GM12878 (cell line): ENCODE measurements at regions not wholly inside any gene's neighbourhood (a gene's known extent, or its start where the extent isn't known, plus 50 kb on each side); places are given as distances from the start of the nearest gene placed in this dataset.

Experiments used
- ATAC-seq: fragments of 200-7000 bp; cut with Tn5 transposase; 3 replicates; pipeline ENCODE4 v1.9.1; 2020; ENCODE audit warnings: mild to moderate bottlenecking, moderate library complexity
- BruUV-seq: library from RNA; stranded (reverse); fragments of 400-500 nt; replicated peaks from 2 replicates; lab custom pipeline; 2021; lab: Mats Ljungman, UMichigan
- CTCF ChIA-PET: fragments of 300-600 bp; sonication (Branson Sonifier 250); formaldehyde crosslinking; extraction: SDS; loops from one replicate; lab custom pipeline; 2021; ENCODE audit warnings: inconsistent platforms; lab: Yijun Ruan, JAX
- POLR2A ChIA-PET: fragments of 350-600 bp; formaldehyde crosslinking; extraction: SDS; loops from one replicate; lab custom pipeline; 2021; ENCODE audit warnings: inconsistent platforms; lab: Charles Lee
- RAD21 ChIA-PET: fragments of 300-600 bp; sonication (Branson Sonifier 250); formaldehyde crosslinking; loops from one replicate; lab custom pipeline; 2023; ENCODE audit warnings: antibody characterized with exemption; ENCODE audit not compliant: unreplicated experiment; lab: Charles Lee
- SMC1A ChIA-PET: fragments of 300-600 bp; sonication (Branson Sonifier 250); formaldehyde crosslinking; loops from one replicate; lab custom pipeline; 2023; ENCODE audit not compliant: unreplicated experiment, uncharacterized antibody; lab: Charles Lee
- DNase-seq: peaks from one replicate; pipeline ENCODE4 v3.0.0-alpha.2; 2011; ENCODE audit warnings: low read depth, low spot score
- FAIRE-seq: peaks from 3 replicates; lab custom pipeline; 2011; peaks lifted over from hg19 to GRCh38; lab: Jason Lieb, UNC
- H2AFZ ChIP-seq: 2 replicates; pipeline ENCODE4 v1.6.0; 2011; ENCODE audit warnings: low read depth, low read length, control low read depth; ENCODE audit not compliant: control insufficient read depth
- H3K27ac ChIP-seq: 2 replicates; pipeline ENCODE4 v1.5.1; 2011; ENCODE audit warnings: control low read depth; ENCODE audit not compliant: control insufficient read depth, insufficient read depth
- H3K27me3 ChIP-seq, 2 experiments: replicated peaks in 1 of 2; 2 replicates each; pipeline versions ENCODE4 v1.6.0 to v1.6.1; 2011; ENCODE audit warnings: low read length in 1 of 2; ENCODE audit not compliant: control insufficient read depth in 2 of 2, insufficient read depth in 2 of 2
- H3K36me3 ChIP-seq, 2 experiments: 2 replicates each; pipeline ENCODE4 v1.5.1; 2011; ENCODE audit warnings: low read length in 1 of 2; ENCODE audit not compliant: control insufficient read depth in 2 of 2, insufficient read depth in 2 of 2
- H3K4me1 ChIP-seq: 2 replicates; pipeline ENCODE4 v1.6.1; 2011; ENCODE audit warnings: mild to moderate bottlenecking, low read length, moderate library complexity, mixed read lengths; ENCODE audit not compliant: control insufficient read depth, insufficient read depth
- H3K4me2 ChIP-seq: 2 replicates; pipeline ENCODE4 v1.6.0; 2011; ENCODE audit warnings: control low read depth; ENCODE audit not compliant: control insufficient read depth, insufficient read depth
- H3K4me3 ChIP-seq: fragments of 200-600 bp; sonication (generic); 2 replicates; pipeline ENCODE4 v1.5.1; 2016
- H3K79me2 ChIP-seq: 2 replicates; pipeline ENCODE4 v1.6.0; 2011; ENCODE audit warnings: low read length; ENCODE audit not compliant: control insufficient read depth, insufficient read depth
- H3K9ac ChIP-seq: 2 replicates; pipeline ENCODE4 v1.8.0; 2011; ENCODE audit warnings: low read length, control low read depth, mixed read lengths; ENCODE audit not compliant: control insufficient read depth, insufficient read depth
- H3K9me3 ChIP-seq: replicated peaks from 3 replicates; pipeline ENCODE4 v1.5.1; 2011; ENCODE audit warnings: mild to moderate bottlenecking, low read length; ENCODE audit not compliant: control insufficient read depth, insufficient read depth
- H4K20me1 ChIP-seq: 2 replicates; pipeline ENCODE4 v1.6.0; 2011; ENCODE audit not compliant: control insufficient read depth, insufficient read depth
- ASH2L ChIP-seq: fragments of 300-600, 200-600 bp; sonication (generic); IDR thresholded peaks from 2 replicates; pipeline ENCODE4 v1.6.1; 2017; ENCODE audit warnings: low read depth, mild to moderate bottlenecking, borderline replicate concordance
- CTCF ChIP-seq, 3 experiments: IDR thresholded peaks in 2 of 3; conservative IDR thresholded peaks in 1 of 3; 2 replicates each; pipeline ENCODE4 v1.5.1; 2011; ENCODE audit warnings: low read depth in 3 of 3, low read length in 3 of 3, mild to moderate bottlenecking in 3 of 3, control low read depth in 2 of 3, moderate library complexity in 2 of 3, inconsistent platforms in 1 of 3, mixed read lengths in 1 of 3; ENCODE audit not compliant: control insufficient read depth in 2 of 3, insufficient read depth in 1 of 3; ENCODE audit errors: extremely low read depth in 1 of 3
- CUX1 ChIP-seq: IDR thresholded peaks from 2 replicates; pipeline ENCODE4 v1.6.1; 2012; ENCODE audit warnings: improper control_type of control experiment, low read depth, low read length; ENCODE audit not compliant: insufficient replicate concordance
- GATAD2B ChIP-seq: fragments of 450-650 bp; conservative IDR thresholded peaks from 2 replicates; pipeline ENCODE4 v1.6.1; 2017; ENCODE audit warnings: low read depth, mild to moderate bottlenecking, moderate library complexity
- HDGF ChIP-seq: fragments of 450-650 bp; IDR thresholded peaks from 2 replicates; pipeline ENCODE4 v1.6.1; 2016; ENCODE audit warnings: antibody characterized with exemption
- MXI1 ChIP-seq: fragments of 150-350 bp; IDR thresholded peaks from 2 replicates; pipeline ENCODE4 v1.6.1; 2011; ENCODE audit warnings: low read depth, mild to moderate bottlenecking, inconsistent platforms, low read length, improper control_type of control experiment
- SMAD1 ChIP-seq: fragments of 450-650 bp; IDR thresholded peaks from 2 replicates; pipeline ENCODE4 v1.6.1; 2018; ENCODE audit warnings: mild to moderate bottlenecking, low read depth; ENCODE audit not compliant: partially characterized antibody
- SMAD5 ChIP-seq: IDR thresholded peaks from 2 replicates; pipeline ENCODE4 v1.6.1; 2016; ENCODE audit warnings: antibody characterized with exemption, low read depth
- SPI1 ChIP-seq: IDR thresholded peaks from 2 replicates; pipeline ENCODE4 v1.6.1; 2011; ENCODE audit warnings: low read depth, mild to moderate bottlenecking, low read length, moderate library complexity, borderline replicate concordance; ENCODE audit not compliant: insufficient read depth
- SUPT20H ChIP-seq: IDR thresholded peaks from 2 replicates; pipeline ENCODE4 v1.6.1; 2011; ENCODE audit warnings: low read depth, mild to moderate bottlenecking, low read length, moderate library complexity, borderline replicate concordance; ENCODE audit not compliant: control insufficient read depth
- ZBED1 ChIP-seq: IDR thresholded peaks from 2 replicates; pipeline ENCODE4 v1.6.1; 2016; ENCODE audit warnings: borderline replicate concordance
- ZNF592 ChIP-seq: fragments of 450-650 bp; IDR thresholded peaks from 2 replicates; pipeline ENCODE4 v1.6.1; 2017; ENCODE audit warnings: mild to moderate bottlenecking, moderate library complexity
- WGBS: methylation state at CpG from one replicate; pipeline ENCODE4 v1.1.6; 2016; ENCODE audit warnings: low lambda C conversion rate; ENCODE audit not compliant: insufficient replicate concordance, insufficient coverage; ENCODE audit errors: missing lambda C conversion rate; 5-methylcytosine and 5-hydroxymethylcytosine counted together
- in situ Hi-C: fragments of 300-500 bp; cut with MboI; formaldehyde crosslinking; loops from 9 replicates; pipeline ENCODE4 v1.14.3; 2018; ENCODE audit warnings: mixed read lengths
- intact Hi-C: fragments of 100-400 bp; cut with micrococcal nuclease; formaldehyde crosslinking; loops from one replicate; pipeline ENCODE4 v1.14.2; 2022; ENCODE audit not compliant: unreplicated experiment

- TF ChIP-seq GATAD2B (no peak), ASH2L (no peak), HDGF (no peak), SMAD5 (no peak), MXI1 (no peak), ZBED1 (no peak)
Measured at GRCh38 chr17:68127914-68128313, 92.4 kb downstream of the KPNA2 start (continued).

GRCh38 chr17:68131456-68131855, 95.9 kb downstream of the KPNA2 start:
- no TSS peak for BruUV-seq
- FAIRE-seq, result no peak
- Histone ChIP-seq H3K27ac (no peak overlapping the region), H3K9me3 (no peaks in the 10 kb centered on the region), H3K4me3 (no peak overlapping the region), H2AFZ (no peak overlapping the region), H3K79me2 (no peaks in the 10 kb centered on the region), H3K4me2 (no peak overlapping the region), H4K20me1 (no peaks in the 10 kb centered on the region), H3K36me3 (no peaks in the 10 kb centered on the region), H3K4me1 (no peaks in the 10 kb centered on the region), H3K9ac (no peak overlapping the region), H3K27me3 (no peaks in the 10 kb centered on the region)
- intact Hi-C loops (no loop called here), in situ Hi-C loops (no loop called here)
- POLR2A ChIA-PET, result interaction anchor here (0.7 kb wide), 1 partner anchor 11 kb away, joined by 3 read pairs; no protein-coding TSS in a partner anchor
- CTCF ChIA-PET, result no interaction called here
- SMC1A ChIA-PET, result no interaction called here
- ATAC-seq, result no peak
- RAD21 ChIA-PET, result no interaction called here
- no peak for DNase-seq
- WGBS, result 0% methylated on average over 1 of the region's 1 CpG
- TF ChIP-seq CUX1, result no peak
- no peak for TF ChIP-seq SMAD1
- no peak for TF ChIP-seq ZBED1
- no peak for TF ChIP-seq CTCF (IDR thresholded peaks at IDR 0.05 in 2 of 3, conservative IDR thresholded peaks at IDR 0.05 in 1 of 3; ENCODE audit: control insufficient read depth in 2 of 3, extremely low read depth in 1 of 3, insufficient read depth in 1 of 3, low read depth in 3 of 3, low read length in 3 of 3)
- TF ChIP-seq SUPT20H, result no peak
- TF ChIP-seq ZNF592, result no peak
- TF ChIP-seq SPI1, result no peak
